WI38 (cell line): ENCODE measurements at regions not wholly inside any gene's neighbourhood (a gene's known extent, or its start where the extent isn't known, plus 50 kb on each side); places are given as distances from the start of the nearest gene placed in this dataset.

ENCODE experiments used
- H3K4me3 ChIP-seq: 2 replicates; pipeline ENCODE4 v1.5.1; 2011; ENCODE audit warnings: low read depth, mild to moderate bottlenecking, control low read depth, low read length
- TF ChIP-seq, protein P1 (sequence below): IDR thresholded peaks from 2 replicates; pipeline ENCODE4 v1.5.1; 2012; ENCODE audit warnings: low read depth, mild to moderate bottlenecking, control low read depth, low read length

DNA sequence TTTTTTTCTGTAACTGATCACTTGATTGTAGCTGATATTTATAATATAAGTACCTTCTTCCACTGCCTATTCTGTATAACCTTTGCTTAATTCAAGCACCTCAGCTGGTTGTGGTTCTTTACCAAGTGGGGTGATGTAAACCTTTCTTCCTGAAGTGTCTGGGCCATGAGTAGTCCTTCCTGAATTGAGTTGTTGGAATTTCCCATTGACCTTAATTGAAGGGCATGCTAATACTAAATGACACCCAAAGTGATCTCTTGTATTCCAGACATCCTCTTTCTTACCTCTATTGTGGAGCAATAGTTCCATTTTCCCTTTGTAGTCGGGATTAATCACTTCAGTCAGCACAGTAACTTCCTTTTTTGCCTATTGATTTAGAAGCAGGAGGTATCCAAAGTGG lies 1496.8 kb upstream of the CELF4 start:
- TF ChIP-seq, protein P1, sequence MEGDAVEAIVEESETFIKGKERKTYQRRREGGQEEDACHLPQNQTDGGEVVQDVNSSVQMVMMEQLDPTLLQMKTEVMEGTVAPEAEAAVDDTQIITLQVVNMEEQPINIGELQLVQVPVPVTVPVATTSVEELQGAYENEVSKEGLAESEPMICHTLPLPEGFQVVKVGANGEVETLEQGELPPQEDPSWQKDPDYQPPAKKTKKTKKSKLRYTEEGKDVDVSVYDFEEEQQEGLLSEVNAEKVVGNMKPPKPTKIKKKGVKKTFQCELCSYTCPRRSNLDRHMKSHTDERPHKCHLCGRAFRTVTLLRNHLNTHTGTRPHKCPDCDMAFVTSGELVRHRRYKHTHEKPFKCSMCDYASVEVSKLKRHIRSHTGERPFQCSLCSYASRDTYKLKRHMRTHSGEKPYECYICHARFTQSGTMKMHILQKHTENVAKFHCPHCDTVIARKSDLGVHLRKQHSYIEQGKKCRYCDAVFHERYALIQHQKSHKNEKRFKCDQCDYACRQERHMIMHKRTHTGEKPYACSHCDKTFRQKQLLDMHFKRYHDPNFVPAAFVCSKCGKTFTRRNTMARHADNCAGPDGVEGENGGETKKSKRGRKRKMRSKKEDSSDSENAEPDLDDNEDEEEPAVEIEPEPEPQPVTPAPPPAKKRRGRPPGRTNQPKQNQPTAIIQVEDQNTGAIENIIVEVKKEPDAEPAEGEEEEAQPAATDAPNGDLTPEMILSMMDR: no peak
- no peak overlapping the region for H3K4me3 ChIP-seq

DNA sequence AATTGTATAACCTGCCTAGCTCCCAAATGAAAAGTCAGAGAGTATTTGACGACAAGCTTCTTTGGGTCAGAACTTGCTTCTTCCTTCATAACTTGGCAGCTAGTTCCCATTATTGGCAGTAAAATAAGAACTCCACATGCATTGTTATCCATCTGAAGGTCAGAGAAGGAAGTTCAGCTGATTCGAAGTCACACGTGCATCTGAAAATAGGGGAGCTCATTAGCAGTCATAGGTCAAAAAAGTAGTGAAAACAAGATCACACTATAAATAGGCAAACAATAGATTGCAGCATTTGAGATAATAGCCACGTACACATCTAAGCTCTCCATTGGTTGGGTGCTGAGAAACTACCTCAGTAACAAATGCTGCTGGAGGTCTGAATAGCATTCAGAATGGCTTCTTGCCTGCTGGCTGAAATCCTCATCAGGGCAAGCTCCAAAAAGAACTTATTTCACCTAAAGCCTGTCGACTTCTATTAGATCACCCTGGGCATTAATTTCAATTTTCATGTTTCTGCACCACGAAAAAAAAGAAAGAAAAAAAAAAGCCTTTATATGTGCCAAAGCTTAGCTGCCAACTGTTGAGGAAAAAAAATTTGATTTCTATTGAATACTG lies 1492.9 kb upstream of the CELF4 start:
- TF ChIP-seq, protein P1: no peak
- no peak overlapping the region for H3K4me3 ChIP-seq

DNA sequence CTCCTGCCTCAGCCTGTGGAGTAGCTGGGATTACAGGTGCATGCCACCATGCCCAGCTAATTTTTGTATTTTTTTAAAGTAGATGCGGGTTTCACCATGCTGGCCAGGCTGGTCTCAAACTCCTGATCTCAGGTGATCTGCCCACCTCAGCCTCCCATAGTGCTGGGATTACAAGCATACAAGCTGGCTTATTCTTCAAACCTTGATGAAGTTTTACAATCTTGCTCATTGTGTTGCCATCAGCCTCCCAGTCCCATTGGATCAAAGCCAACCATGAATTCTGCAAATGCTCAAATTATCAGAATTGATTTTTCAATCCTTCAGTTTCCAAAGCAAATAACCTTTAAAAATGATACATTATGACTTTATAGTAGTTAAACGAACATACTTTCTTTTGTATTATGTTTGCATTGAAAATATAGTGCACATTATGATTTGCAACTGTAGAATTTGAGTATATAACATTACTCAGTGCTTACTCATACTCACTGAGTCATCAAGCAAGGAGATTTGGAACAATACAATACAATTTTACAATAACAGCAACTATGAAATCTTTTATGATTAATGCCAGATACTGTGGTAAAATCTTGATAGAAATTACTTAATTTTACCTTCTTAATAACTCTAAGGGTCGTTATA lies 1491.9 kb upstream of the CELF4 start:
- H3K4me3 ChIP-seq: no peak overlapping the region
- TF ChIP-seq, protein P1: no peak

DNA sequence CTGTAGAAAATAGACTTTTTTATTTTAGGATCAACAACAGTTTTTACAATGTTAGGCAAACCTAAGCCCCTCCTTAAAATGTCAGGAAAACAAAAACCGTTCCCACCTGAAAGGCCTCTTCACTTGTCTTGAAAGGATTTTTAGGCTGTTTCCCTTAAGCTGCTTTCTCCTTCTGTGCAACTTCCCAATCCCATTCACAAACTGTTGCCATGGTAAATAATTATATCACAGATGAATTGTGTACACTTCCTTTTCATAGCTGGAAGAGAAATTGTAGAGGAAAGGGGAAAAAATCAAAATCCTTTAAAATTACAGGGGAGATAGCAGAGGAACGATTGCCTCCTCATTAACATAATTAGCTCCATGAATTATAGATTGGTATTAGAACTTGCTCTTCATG lies 1488.0 kb upstream of the CELF4 start:
- no peak overlapping the region for H3K4me3 ChIP-seq
- TF ChIP-seq, protein P1: no peak

DNA sequence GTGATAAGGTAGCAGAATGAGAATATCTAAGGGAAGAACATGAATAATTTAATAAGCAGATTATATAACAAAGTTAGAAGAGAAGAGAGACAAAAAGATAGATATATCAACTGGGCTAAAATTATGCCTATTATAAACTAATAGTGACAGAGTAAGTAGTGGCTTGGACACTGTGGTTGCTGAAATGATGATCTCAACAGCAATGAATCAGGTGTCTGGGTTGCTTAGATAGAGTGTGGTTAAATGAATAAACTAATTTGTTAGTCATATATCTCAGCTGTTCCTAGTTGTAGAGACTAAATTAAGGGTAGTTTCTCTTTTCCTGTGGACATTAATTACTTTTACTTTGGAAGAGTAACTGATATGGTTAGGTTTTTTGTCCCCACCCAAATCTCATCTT lies 1485.4 kb upstream of the CELF4 start:
- TF ChIP-seq, protein P1: no peak
- no peak overlapping the region for H3K4me3 ChIP-seq

DNA sequence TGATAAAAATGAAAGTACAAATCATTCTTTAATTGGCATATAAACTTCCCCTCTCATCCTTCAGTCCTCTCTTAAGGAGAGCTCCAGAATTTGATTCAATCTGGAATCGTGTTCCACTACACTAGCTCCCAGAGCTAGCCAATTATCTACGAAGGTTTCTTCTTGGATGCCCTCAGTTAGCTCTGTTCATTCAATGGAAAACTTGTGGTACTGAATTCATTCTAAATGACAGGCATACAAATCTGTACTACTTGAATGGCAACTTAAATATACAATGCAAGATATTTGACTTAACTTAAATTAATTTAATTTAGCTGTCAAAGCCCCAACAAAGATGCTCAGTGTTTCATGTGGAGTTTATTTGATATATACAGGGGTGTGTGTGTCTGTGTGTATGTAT lies 1474.2 kb upstream of the CELF4 start:
- TF ChIP-seq, protein P1: no peak
- H3K4me3 ChIP-seq: no peak overlapping the region

DNA sequence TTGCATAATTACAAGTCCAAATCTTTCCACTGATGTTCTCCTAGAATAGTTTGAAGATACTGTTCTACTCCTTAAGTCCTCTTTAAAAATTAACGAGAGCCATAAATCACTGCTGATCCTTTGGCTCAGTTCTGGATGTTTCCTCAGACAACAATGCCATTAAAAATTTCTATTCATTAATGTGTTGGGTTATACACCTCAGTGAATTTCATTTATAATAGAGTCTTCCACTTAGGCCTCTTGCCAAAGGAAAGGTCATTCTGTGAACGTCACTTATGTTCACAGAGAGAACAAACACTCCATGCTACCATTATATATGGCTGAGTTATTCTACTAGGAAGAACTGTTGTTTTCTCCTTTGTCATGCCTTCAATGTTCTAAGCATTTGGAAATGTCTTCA lies 1472.3 kb upstream of the CELF4 start:
- TF ChIP-seq, protein P1: no peak
- no peak overlapping the region for H3K4me3 ChIP-seq
